ENCODE measurements at regions not wholly inside any gene's neighbourhood (a gene's known extent, or its start where the extent isn't known, plus 50 kb on each side); places are given as distances from the start of the nearest gene placed in this dataset.

DNA sequence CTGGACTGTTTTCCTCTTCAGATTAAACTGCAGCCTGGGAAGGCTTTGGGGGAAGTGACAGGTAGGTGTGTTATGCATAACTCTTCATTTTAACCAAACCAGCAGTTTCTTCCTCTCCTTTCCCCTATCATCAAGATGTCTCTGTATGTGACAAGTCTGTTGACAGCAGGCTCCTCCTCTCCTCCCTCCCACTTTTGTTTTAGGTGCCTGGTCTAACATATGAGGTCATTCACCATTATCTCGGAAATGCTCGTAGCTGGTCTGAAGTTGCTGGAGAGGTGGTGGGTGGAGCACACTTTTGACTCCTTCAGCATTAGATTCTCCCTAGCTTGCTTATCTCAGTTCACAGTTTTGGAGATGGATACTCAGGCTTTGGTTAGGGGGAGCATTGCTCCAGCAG is 571.0 kb upstream of the EEF2KMT start:
- no peak for DNase-seq
- H3K4me1 Mint-ChIP-seq (ENCODE audit: low read depth), result no peaks in the 10 kb centered on the region
- H3K27me3 Mint-ChIP-seq (ENCODE audit: insufficient read depth), result no peaks in the 10 kb centered on the region
- H3K36me3 Mint-ChIP-seq (ENCODE audit: low read depth), result no peaks in the 10 kb centered on the region; the same call in 1 of the 2 replicates
- peaks cover 69% of the 10 kb centered on the region for H3K9me3 Mint-ChIP-seq
- H3K27ac Mint-ChIP-seq, result no peak overlapping the region
- H3K4me3 Mint-ChIP-seq, result no peak overlapping the region
- no peak for TF ChIP-seq CTCF (IDR thresholded peaks at IDR 0.05)

DNA sequence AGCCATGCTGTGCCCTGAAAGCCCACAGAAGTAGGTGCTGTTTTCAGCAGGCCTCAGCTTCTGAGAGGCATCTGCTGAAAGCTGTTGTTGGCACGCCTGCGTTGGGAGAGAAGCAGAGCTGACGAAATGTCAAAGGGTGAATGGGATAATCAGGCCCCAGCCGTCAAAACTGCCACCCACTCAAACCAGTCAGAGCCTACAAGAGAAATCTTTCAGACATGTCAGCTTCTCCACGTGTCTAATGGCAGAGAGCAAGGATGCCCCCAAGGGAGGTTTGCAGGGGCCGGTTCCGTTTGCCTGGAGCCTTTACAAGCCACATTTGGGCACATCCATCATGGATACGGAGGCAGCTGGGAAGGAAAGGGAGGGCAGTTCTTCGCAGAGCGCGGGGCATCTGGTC is 568.2 kb upstream of the EEF2KMT start:
- Mint-ChIP-seq H3K4me1 (ENCODE audit: low read depth) (no peaks in the 10 kb centered on the region), H3K9me3 (peaks cover 65% of the 10 kb centered on the region), H3K36me3 (ENCODE audit: low read depth) (peaks cover 9% of the 10 kb centered on the region; the same call in 1 of the 2 replicates), H3K27ac (no peak overlapping the region), H3K4me3 (no peak overlapping the region), H3K27me3 (ENCODE audit: insufficient read depth) (no peaks in the 10 kb centered on the region)
- DNase-seq, result no peak
- TF ChIP-seq CTCF (IDR thresholded peaks at IDR 0.05), result no peak

GRCh38 chr16:5653789-5654188 is 556.2 kb upstream of the EEF2KMT start:
- Mint-ChIP-seq H3K27me3 (ENCODE audit: insufficient read depth) (peaks cover 3% of the 10 kb centered on the region; the same call in 1 of the 2 replicates), H3K9me3 (peaks cover 30% of the 10 kb centered on the region), H3K4me3 (no peak overlapping the region), H3K4me1 (ENCODE audit: low read depth) (no peaks in the 10 kb centered on the region), H3K27ac (no peak overlapping the region), H3K36me3 (ENCODE audit: low read depth) (no peaks in the 10 kb centered on the region)
- TF ChIP-seq CTCF (IDR thresholded peaks at IDR 0.05), result no peak
- no peak for DNase-seq

GRCh38 chr16:5653041-5653440 is 555.4 kb upstream of the EEF2KMT start:
- H3K4me1 Mint-ChIP-seq (ENCODE audit: low read depth), result no peaks in the 10 kb centered on the region
- TF ChIP-seq CTCF (IDR thresholded peaks at IDR 0.05), result no peak
- H3K36me3 Mint-ChIP-seq (ENCODE audit: low read depth), result no peaks in the 10 kb centered on the region
- H3K4me3 Mint-ChIP-seq, result no peak overlapping the region
- H3K9me3 Mint-ChIP-seq, result peaks cover 36% of the 10 kb centered on the region
- no peak for DNase-seq
- no peak overlapping the region for H3K27ac Mint-ChIP-seq
- H3K27me3 Mint-ChIP-seq (ENCODE audit: insufficient read depth), result peaks cover 3% of the 10 kb centered on the region; the same call in 1 of the 2 replicates

DNA sequence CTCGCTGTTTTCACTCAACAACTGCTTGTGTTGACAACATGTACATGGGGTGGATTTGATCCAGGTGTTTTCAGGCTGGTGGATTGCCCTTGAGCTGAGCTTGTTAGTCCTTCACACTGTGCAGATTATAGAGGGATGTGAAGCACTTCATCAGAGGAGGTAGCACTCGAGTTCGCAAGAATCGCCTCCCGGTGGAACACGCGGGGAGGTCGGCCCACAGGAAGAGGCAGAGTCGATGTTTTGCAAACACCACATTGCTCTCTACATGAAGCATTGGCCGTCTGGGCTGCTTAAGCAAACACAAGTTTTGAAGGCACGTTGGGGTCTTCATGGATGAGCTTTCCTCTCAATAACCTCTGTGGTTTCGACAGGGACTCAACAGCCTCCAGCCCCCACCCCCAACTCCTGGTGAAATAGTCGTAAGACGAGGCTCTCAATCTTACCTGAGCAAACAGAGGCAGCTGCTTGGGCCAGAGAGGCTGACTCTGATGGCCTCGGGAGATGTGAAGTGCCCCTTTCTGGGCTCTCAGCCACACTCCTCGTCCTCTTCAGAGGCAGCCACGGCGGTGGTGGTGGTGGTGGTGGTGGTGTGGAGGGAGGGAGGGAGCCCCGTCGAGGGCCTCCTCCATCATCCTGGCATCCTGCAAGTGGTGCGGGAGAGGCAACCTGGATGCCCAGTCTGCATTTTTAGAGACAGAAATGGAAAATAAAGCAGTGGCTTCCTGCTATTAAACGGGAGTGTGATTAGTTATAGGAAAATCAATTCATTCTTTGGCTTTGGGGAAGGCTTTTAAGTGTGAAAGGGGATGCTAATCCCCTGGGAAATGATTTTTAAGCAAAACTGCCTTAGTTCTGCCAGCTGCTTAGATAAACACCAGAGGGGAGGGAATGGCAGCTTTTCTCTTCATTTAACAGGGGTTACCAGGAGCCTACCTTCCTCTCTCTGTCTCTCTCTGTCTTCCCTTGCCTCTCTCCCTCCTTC is 552.5 kb upstream of the EEF2KMT start:
- no peaks in the 10 kb centered on the region for H3K4me1 Mint-ChIP-seq (ENCODE audit: low read depth)
- peaks cover 3% of the 10 kb centered on the region; the same call in 1 of the 2 replicates for H3K27me3 Mint-ChIP-seq (ENCODE audit: insufficient read depth)
- no peaks in the 10 kb centered on the region for H3K36me3 Mint-ChIP-seq (ENCODE audit: low read depth)
- H3K4me3 Mint-ChIP-seq, result no peak overlapping the region
- no peak overlapping the region for H3K27ac Mint-ChIP-seq
- no peak for TF ChIP-seq CTCF (IDR thresholded peaks at IDR 0.05)
- peaks cover 41% of the 10 kb centered on the region for H3K9me3 Mint-ChIP-seq
- no peak for DNase-seq
